C4-2B (cell line): ENCODE measurements at regions not wholly inside any gene's neighbourhood (a gene's known extent, or its start where the extent isn't known, plus 50 kb on each side); places are given as distances from the start of the nearest gene placed in this dataset.

Source experiments
- ZFX ChIP-seq: fragments of 450-650 bp; IDR thresholded peaks from 2 replicates; pipeline ENCODE4 v1.6.1; 2017
- TF ChIP-seq, protein P1 (sequence below): fragments of 450-650 bp; conservative IDR thresholded peaks from 2 replicates; pipeline ENCODE4 v1.5.1; 2017; ENCODE audit warnings: mild to moderate bottlenecking

DNA sequence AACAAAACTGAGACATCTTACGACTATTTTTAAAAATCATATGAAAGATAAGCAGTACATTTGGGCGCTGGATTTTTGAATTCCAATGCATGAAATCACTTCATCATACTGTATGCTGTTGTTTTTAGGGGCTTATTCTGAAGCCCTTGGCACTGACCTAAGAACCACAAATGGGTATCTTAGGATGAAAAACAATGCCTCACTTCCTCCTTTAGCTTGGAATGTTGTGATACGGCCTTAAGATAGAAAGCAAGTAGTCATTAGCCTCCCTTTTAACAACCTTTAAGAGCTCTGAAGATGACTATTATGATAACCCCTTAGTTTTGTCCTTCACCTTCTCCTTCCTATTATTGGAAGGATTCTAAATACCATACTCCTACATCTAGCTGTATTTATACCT, 289.8 kb downstream of the ARPP21 start:
- TF ChIP-seq ZFX: no peak
- TF ChIP-seq, protein P1, sequence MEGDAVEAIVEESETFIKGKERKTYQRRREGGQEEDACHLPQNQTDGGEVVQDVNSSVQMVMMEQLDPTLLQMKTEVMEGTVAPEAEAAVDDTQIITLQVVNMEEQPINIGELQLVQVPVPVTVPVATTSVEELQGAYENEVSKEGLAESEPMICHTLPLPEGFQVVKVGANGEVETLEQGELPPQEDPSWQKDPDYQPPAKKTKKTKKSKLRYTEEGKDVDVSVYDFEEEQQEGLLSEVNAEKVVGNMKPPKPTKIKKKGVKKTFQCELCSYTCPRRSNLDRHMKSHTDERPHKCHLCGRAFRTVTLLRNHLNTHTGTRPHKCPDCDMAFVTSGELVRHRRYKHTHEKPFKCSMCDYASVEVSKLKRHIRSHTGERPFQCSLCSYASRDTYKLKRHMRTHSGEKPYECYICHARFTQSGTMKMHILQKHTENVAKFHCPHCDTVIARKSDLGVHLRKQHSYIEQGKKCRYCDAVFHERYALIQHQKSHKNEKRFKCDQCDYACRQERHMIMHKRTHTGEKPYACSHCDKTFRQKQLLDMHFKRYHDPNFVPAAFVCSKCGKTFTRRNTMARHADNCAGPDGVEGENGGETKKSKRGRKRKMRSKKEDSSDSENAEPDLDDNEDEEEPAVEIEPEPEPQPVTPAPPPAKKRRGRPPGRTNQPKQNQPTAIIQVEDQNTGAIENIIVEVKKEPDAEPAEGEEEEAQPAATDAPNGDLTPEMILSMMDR: no peak
